GM21360 (cell line): ENCODE measurements at regions not wholly inside any gene's neighbourhood (a gene's known extent, or its start where the extent isn't known, plus 50 kb on each side); places are given as distances from the start of the nearest gene placed in this dataset.

Experiments
- ATAC-seq: cut with Tn5 transposase; IDR thresholded peaks from one replicate; pipeline ENCODE4 v1.9.1; 2021; ENCODE audit warnings: mild to moderate bottlenecking, moderate library complexity; ENCODE audit not compliant: unreplicated experiment

DNA sequence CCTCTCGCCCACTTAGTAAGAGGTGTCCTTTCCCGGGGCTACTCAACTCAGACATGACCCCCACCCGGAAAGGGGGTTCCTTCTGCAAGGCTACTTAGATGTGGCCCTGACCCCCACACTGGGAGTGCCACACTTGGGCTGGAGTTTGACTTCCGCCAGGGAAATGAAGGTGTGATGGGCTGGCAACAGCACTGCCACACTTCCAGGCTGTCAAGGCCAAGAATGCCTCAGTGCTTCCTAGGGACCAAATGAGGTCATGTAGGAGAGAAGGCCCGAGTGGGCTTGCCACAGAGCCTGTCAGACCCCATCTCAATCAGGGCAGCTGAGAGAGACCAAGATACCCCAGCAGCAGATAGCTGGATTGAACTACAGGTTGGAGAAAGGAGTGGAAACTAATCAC, 55.5 kb downstream of the DRD1 start:
- no peak for ATAC-seq

DNA sequence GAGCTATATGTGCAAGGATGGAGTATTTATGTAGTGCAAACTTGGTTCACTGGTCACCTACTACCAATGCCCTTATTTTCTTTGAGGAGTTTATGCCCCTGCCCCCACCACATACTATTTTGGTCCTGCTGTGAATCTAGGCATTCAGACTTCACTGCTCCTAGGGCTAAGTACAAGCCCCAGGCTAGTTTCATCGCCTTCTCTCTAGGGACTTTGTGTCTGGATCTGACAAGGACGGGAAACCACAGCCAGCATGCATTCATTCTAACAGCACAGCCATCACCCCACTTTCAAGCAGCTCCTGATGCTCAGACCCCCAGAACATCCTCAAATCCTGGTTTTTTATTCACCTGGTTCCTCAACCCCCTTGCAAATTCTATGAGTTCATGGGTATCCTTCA, 56.8 kb downstream of the DRD1 start:
- no peak for ATAC-seq

DNA sequence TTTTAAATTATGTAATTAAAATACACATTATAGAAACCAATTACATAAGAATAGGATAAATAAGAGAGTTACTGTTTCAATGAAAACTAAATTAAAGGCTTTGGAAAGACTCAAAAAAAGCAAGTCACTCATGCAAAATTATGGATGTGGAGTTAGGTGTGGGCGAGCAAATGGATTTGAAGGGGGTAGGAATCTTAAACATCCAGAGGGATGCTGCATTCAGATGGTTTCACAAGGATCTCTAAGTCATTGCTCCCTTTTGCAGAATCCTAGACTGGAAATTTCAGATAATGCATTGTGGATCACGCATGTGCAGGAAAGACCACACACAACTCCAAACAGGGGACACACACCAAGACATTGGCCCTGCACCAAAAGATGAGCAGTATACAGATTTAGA, 57.5 kb downstream of the DRD1 start:
- no peak for ATAC-seq

DNA sequence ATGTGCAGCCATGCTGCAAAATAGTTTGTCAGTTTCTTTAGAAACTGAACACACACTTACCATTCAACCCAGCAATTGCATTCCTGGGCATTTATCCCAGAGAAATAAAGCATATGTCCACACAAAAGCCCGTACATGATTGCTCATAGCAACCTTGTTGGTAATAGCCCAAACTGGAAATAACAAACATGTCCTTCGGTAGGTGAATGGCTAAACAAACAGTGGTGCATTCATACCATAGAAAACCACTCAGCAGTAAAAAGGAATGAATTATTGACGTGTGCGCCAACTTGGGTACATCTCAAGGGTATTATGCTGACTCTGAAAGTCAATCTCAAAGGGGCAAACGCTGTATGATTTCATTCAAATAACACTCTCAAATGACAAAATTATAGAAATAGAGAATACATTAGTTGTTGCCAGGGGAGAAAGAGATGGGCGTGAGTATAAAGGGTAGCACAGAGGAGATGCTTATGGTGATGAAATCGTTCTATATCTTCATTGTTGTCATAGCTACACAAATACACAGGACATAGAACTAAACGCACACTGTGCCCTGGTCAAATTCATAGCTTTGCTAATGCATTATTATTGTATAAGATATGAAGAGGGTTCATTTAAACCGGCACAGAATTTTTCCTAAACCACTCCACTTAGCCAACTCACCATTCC, 58.2 kb downstream of the DRD1 start:
- ATAC-seq = no peak

DNA sequence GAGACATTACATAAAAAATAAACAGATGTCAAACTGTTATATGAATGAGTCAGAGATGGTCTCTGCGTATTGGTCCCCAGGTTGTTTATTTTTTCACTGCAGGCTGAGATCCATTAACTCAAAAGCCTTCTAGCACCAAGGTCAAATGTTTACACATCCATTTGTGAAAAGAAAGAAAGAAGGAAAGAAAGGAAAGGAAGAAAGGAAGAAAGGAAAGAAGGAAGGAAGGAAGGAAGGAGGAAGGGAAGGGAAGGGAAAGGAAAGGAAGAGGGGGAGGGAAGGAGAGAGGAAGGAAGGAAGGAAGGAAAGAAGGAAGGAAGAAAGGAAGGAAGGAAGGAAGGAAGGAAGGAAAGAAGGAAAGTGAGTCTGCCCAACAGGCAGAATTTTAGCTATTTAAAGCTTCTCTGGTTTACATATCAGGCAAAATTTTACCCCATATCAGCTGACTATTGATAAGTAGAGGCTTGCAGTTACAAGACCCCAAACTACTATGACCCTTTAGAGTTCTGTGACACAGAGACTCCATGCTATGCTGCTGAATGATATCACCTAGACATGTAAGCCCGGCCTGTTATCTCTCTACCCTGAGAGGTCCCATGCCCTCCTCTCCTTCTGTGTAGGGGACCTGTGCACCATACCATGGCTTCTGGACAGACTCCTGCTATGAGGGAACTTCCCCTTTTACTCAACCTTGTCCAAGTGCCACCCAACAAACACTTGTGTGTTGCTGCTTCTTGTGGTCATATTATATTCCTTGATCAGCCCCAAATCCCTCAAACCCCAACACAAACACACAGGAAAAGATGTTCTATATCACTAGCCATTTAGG, 59.0 kb downstream of the DRD1 start:
- ATAC-seq = no peak

DNA sequence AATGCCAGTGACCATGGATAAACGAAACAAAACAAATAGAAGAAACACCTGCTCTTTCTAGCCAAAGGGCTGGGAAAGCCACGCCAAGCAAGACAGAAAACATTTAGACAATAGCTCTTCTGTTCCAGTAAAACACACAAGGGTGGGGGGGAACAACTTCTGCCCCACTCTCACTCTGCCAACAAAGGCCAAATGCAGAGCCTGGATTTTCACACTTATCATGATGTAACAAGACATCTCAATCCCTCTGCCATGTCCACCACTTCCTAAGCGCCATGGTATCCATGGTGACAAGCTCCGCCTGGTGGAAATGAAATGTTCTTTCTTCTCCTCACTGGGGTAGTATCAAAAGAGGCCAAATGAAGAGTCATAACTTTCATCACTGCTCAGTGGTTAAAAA, 60.6 kb downstream of the DRD1 start:
- ATAC-seq = no peak

DNA sequence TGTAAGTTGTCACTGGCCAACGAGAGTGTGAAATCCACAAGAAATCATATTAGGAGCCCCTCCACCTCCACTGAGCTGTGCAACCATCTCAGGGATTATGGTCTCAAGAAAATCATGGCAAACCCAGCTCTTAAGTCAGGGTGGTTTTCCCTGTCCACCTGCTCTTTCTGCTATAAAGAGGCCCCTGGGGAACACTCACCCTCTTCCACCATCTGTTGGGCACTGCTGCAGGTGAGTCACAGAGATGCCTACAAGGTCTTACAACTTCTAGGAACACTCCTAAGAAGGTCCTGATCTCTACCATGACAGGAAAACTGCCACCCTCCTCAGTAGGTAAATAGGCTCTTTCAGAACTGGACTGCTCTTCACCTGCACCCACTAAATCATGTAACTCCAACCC, 61.8 kb downstream of the DRD1 start:
- ATAC-seq = no peak

DNA sequence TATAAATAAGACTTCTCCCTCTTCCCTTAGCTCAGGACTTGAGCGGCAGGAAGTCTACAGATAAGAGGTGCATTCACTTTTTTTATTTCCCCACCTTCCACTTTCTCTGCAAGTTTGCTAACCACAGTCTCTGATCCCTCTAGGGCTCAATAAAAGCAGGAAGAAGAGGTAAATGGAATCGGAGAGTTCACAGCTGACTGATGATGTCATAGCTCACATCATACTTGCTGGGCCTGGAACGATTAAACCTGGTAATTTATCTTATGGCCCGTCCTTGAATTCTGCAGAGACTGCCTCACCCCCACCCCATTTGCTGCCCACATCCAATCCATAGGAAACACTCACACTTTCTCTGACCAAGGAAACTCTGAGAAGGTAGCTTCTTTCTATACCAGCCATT, 62.9 kb downstream of the DRD1 start:
- no peak for ATAC-seq

DNA sequence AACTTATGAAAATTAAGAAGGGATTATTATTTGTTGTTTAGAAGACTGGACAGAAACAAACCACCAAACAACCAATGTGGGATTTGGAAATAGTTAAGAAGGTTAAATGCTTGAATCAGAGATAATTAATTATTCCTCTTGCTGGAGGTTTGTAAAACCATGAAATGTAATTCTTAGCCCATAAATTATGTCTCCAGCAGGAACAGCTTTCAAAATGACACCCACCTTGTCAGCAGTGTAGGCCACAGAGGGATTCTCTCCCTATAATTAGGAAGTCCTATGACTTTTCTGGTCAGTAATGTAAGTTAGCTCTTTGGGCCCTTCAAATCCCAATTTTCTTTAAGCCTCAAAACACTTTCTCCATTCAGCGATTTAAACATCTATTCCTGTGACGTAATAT, 63.3 kb downstream of the DRD1 start:
- ATAC-seq = no peak

DNA sequence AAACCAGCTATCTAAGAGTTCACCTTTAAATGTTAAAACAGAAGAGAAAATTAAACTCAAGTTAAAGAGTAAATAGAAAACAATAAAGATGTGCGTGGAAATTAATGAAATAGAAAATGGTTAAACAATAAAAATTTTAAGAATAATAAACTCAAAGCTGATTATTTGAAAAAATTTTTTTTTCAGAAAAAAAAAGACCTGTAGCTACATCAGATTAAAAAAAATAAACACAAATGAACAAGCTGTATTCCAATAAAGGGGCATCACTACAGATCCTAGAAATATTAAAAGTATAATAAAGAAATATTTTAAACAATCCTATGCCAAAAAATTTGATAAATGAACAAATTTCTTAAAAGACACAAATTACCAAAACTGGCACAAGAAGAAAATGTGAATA, 64.1 kb downstream of the DRD1 start:
- ATAC-seq = no peak

DNA sequence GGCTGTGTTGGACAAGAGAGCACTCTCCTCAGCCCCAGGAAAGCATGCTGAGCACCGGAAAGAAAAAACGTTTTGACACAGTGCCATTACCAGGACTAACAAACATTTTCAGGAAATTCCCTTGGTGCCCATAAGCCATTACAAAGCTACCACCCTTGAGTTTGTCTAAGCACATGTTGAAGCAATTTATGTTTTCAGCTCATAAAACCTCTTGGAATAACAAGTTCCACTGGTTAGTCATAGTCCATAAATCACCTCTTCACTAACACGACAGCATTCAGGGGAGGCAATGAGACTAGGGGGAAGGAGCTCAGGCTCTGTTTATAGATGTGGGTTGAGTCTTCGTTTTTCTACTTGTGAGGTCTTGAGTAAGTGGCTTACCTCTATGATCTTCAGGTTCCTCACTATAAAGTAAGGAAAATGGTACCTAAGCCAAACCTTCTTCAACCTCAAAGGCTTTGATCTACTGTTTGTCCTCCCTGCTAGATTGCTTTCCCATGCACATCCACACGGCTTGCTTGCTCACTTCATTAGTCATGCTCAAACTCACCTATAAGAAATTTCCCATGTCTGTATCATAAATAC, 65.4 kb downstream of the DRD1 start:
- no peak for ATAC-seq

DNA sequence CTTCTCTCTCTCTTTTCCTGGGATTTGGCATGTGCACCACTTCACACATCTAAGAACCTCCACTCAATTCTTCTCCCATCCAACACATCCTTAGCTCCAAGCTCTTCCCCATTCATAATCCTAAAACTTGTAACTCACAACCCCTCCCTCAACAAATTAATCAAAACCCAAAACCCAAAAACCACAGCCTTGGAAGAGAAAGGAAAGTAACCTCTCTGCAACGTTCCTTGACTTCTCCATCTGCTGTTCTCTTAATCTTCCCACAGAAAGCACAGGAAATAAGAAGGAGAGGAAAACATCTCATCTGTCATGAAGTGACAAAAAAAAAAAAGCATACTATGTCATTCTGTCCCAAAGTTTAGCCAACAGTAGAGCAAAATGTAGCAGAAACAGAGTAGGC, 66.2 kb downstream of the DRD1 start:
- no peak for ATAC-seq

DNA sequence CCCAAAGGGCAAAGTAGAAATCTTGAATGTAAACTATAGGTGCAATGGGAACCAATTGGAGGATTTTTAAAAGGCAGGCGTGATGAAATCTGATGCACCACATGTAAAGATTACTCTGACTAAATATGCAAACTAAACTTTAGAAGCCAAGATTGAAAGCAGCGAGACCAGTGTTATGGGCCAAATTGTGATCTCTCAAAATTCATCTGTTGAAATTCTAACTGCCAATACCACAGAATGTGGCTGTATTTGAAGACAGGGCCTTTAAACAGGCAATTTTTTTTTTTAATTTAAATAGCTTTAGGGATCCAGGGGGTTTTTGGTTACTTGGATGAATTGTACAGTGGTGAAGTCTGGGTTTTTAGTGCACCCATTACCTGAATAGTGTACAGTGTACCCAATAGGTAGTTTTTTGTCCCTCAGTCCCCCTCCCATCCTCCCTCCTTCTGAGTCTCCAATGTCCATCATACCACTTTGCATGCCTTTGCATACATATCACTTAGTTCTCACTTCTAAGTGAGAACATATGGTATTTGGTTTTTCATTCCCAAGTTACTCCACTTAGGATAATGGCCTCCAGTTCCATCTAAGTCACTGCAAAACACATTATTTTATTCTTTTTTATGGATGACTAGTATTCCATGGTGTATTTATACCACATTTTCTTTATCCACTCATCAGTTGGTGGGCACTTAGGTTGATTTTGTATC, 69.7 kb downstream of the DRD1 start:
- ATAC-seq = no peak

DNA sequence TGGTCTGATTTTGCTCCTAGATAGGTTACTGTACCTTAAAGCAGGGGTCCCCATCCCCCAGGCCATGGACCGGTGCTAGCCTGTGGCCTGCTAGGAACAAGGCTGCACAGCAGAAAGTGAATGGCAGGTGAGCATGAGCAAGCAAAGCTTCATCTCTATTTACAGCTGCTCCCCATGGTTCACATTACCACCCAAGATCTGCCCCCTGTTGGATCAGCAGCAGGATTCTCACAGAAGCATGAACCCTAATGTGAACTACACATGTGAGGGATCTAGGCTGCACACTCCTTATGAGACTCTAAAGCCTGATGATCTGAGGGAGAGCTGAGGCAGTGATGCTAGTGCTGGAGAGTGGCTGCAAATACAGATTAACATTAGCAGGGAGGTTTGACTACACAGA, 78.1 kb downstream of the DRD1 start:
- no peak for ATAC-seq

DNA sequence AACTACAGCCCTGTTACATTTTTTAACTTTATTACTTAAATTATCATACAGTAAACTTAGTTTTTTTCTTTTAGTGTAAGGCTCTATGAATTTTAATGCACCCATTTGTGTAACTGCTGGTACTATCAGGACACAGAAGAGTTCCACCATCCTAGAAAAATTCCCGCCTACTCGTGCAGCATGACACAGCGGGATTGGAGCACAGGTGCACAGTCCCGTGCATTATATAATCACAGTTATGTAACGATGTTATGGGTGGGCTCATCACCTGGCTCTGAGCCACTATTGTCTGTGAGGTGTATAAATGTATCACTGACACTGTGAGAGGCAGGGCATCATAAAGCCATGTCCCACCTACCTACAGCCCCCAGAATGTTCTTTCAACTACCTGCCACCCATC, 80.7 kb downstream of the DRD1 start:
- no peak for ATAC-seq

DNA sequence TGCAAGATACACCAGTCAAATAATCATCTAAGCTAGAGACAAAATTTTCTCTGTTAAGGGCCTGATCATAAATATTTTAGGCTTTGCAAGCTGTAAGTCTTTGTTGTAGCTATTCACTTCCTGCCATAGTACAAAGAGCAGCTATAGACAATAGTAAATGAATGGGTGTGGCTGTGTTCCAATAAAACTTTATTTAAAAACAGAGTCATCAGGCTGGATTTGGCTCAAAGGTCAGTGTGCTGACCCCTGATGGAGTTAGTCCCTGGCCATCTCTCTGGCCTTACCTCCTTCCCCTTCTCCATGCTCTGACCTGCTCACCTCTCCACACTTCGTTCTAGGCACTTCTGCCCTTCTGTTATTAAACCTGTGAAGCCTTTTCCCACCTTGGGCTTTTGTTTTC, 86.0 kb downstream of the DRD1 start:
- no peak for ATAC-seq

DNA sequence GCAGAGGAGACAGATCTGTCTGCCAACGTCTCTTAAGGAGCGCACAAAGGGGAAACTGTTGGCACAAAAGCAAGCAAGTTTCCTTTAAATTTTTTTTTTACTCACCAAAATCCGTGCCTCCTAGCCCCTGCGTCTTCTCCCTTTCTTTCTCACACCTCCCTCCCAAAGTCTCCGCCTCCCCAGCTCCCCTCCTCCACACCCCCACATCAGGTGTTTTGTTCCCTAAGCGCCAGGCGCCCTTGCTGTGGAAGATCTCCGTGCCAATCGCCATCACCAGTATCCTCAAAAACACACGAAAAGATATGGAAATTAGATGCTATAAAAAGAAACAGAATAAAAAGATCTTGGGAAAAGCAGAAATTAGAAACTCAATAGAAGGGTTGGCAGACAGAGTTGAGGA, 87.6 kb downstream of the DRD1 start:
- ATAC-seq = no peak

DNA sequence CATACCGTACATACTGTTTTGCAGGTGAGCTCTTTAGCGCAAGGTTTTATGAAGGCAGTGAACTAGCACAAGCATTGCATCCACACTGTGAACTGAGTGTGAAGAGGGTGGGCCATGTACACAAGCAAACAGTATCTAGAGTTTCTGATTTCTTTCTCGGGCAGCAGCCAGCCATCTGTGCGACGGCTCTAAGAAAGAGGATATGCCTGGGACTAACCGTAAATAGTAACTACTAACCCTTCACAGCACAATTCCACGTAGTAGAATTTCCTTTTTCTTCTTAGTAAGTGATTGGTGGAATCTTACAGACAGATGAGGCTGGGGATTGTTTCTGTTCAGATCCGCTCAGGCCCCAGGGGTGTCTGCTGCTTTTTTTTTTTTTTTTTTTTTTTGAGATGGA, 89.0 kb downstream of the DRD1 start:
- no peak for ATAC-seq

DNA sequence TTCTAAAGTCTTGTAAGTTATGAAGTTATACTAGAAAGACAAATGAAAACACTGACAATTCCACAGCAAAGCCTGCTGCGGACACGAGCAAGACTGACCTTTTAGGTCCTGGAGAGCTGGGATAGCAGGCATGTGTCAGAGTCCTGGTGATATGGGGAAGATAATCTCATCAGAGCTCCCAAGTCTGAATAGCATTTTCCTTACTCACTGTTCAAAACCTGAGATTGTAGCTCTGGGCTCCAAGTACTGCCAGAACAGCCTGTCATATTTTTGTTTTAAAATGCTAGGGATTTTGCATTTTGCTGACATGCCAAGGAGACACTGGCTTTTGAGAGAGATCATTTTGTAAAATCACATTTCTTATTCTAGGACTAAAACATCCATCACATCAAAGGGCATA, 90.1 kb downstream of the DRD1 start:
- no peak for ATAC-seq

DNA sequence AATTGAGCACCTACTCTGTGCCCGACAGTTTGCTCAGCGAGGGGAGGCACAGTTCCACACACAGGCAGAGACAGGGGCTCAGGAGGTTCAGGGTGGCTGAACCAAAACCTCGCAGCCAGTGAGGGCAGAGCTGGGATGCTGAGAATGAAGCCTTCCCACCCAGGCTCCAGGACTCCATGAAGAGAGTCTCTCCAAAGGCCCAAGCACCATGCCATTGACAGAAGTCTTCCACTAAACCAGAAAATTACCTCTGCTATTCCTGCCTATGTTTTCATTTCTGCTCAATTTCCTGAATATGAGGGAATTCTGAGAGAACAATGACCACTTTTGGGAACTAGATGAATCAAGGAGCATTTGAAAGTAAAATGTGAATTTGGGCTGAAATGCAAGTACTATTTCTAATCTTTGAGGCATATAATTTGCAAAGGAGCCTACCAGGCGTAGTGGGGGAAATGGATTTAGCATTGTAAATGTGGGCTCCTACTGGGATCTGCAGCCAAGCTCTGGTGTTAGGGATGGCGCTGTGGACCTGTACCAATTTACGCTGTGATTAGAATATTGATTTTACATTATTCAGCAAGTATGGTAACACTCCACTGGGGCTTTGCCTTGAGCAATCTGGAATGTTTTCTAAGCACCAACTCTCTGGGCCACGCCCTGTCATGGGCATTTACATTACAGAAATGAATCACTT, 91.9 kb downstream of the DRD1 start:
- no peak for ATAC-seq

DNA sequence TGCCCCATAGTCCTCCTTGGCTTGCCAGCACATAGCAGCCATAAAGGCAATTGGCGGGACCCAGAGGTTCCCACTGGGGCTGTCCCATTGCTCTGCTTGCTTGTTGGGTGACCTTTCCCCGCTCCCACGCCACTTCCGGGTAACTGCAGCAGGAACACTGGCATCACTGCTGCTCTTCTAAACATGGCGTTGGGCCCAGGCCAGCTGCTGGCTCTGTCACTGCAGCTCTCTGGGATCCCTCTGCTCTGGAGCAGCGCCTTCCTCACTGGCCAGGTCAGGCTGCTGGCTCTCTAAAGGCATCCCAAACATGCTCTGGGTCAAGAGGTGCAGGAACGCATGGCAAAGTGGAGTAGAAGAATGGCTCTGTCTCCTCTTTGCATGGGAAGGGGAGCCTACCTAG, 92.9 kb downstream of the DRD1 start:
- no peak for ATAC-seq
